ENCODE measurements at regions not wholly inside any gene's neighbourhood (a gene's known extent, or its start where the extent isn't known, plus 50 kb on each side); places are given as distances from the start of the nearest gene placed in this dataset.

- H3K4me3 Mint-ChIP-seq, result no peak overlapping the region
- H3K9me3 ChIP-seq (ENCODE audit: control insufficient read depth, low read length, poor library complexity, severe bottlenecking), result no peaks in the 10 kb centered on the region
- no peaks in the 10 kb centered on the region for H3K27me3 Mint-ChIP-seq
- H3K4me1 Mint-ChIP-seq, result no peaks in the 10 kb centered on the region
- ATAC-seq (no peak), DNase-seq (no peak)
- no peak overlapping the region for H3K27ac Mint-ChIP-seq
- H3K36me3 Mint-ChIP-seq (ENCODE audit: low read depth), result no peaks in the 10 kb centered on the region
These were observed 408.3 kb upstream of the CADM1 start for GRCh38 chr11:115912484-115912945.

GRCh38 chr11:115911613-115912346 is 407.6 kb upstream of the CADM1 start:
- ATAC-seq (no peak), DNase-seq (no peak)
- no peaks in the 10 kb centered on the region for H3K9me3 ChIP-seq (ENCODE audit: control insufficient read depth, low read length, poor library complexity, severe bottlenecking)
- Mint-ChIP-seq H3K27ac (no peak overlapping the region), H3K4me1 (no peaks in the 10 kb centered on the region), H3K36me3 (ENCODE audit: low read depth) (no peaks in the 10 kb centered on the region), H3K27me3 (no peaks in the 10 kb centered on the region), H3K4me3 (no peak overlapping the region)

GRCh38 chr11:115910379-115910778 is 406.2 kb upstream of the CADM1 start:
- no peak overlapping the region for H3K27ac Mint-ChIP-seq
- no peak overlapping the region for H3K4me3 Mint-ChIP-seq
- H3K27me3 Mint-ChIP-seq, result no peaks in the 10 kb centered on the region
- no peaks in the 10 kb centered on the region for H3K9me3 ChIP-seq (ENCODE audit: control insufficient read depth, low read length, poor library complexity, severe bottlenecking)
- H3K4me1 Mint-ChIP-seq, result no peaks in the 10 kb centered on the region
- H3K36me3 Mint-ChIP-seq (ENCODE audit: low read depth), result no peaks in the 10 kb centered on the region
- ATAC-seq, result no peak
- no peak for DNase-seq

GRCh38 chr11:115906171-115906570 is 402.0 kb upstream of the CADM1 start:
- Mint-ChIP-seq H3K36me3 (ENCODE audit: low read depth) (no peaks in the 10 kb centered on the region), H3K4me3 (no peak overlapping the region), H3K27me3 (no peaks in the 10 kb centered on the region), H3K27ac (no peak overlapping the region), H3K4me1 (no peaks in the 10 kb centered on the region)
- no peaks in the 10 kb centered on the region for H3K9me3 ChIP-seq (ENCODE audit: control insufficient read depth, low read length, poor library complexity, severe bottlenecking)
- ATAC-seq (no peak), DNase-seq (no peak)

GRCh38 chr11:115905341-115906000 is 401.3 kb upstream of the CADM1 start:
- H3K27me3 Mint-ChIP-seq, result no peaks in the 10 kb centered on the region

GRCh38 chr11:115903179-115903578 is 399.0 kb upstream of the CADM1 start:
- ATAC-seq (no peak), DNase-seq (no peak)
- no peaks in the 10 kb centered on the region for H3K9me3 ChIP-seq (ENCODE audit: control insufficient read depth, low read length, poor library complexity, severe bottlenecking)
- H3K27me3 Mint-ChIP-seq, result no peaks in the 10 kb centered on the region
- no peak overlapping the region for H3K27ac Mint-ChIP-seq
- H3K36me3 Mint-ChIP-seq (ENCODE audit: low read depth), result no peaks in the 10 kb centered on the region
- H3K4me3 Mint-ChIP-seq, result no peak overlapping the region
- no peaks in the 10 kb centered on the region for H3K4me1 Mint-ChIP-seq

More at GRCh38 chr11:115905341-115906000, 401.3 kb upstream of the CADM1 start:
- Mint-ChIP-seq H3K4me1 (no peaks in the 10 kb centered on the region), H3K36me3 (ENCODE audit: low read depth) (no peaks in the 10 kb centered on the region), H3K27ac (no peak overlapping the region), H3K4me3 (no peak overlapping the region)
- DNase-seq (no peak), ATAC-seq (no peak)
- no peaks in the 10 kb centered on the region for H3K9me3 ChIP-seq (ENCODE audit: control insufficient read depth, low read length, poor library complexity, severe bottlenecking)

GRCh38 chr11:115901069-115901468 is 396.9 kb upstream of the CADM1 start:
- ATAC-seq, result no peak
- no peaks in the 10 kb centered on the region for H3K36me3 Mint-ChIP-seq (ENCODE audit: low read depth)

GRCh38 chr11:115900111-115900510 is 395.9 kb upstream of the CADM1 start:
- H3K9me3 ChIP-seq (ENCODE audit: control insufficient read depth, low read length, poor library complexity, severe bottlenecking), result no peaks in the 10 kb centered on the region
- ATAC-seq (no peak), DNase-seq (no peak)
- Mint-ChIP-seq H3K27ac (no peak overlapping the region), H3K27me3 (no peaks in the 10 kb centered on the region), H3K4me3 (no peak overlapping the region), H3K36me3 (ENCODE audit: low read depth) (no peaks in the 10 kb centered on the region), H3K4me1 (no peaks in the 10 kb centered on the region)

More at GRCh38 chr11:115901069-115901468, 396.9 kb upstream of the CADM1 start:
- no peak overlapping the region for H3K4me3 Mint-ChIP-seq
- no peak for DNase-seq
- H3K4me1 Mint-ChIP-seq, result no peaks in the 10 kb centered on the region
- no peak overlapping the region for H3K27ac Mint-ChIP-seq
- H3K9me3 ChIP-seq (ENCODE audit: control insufficient read depth, low read length, poor library complexity, severe bottlenecking), result no peaks in the 10 kb centered on the region
- H3K27me3 Mint-ChIP-seq, result no peaks in the 10 kb centered on the region

- H3K27ac Mint-ChIP-seq, result no peak overlapping the region
- no peak for ATAC-seq
- H3K9me3 ChIP-seq (ENCODE audit: control insufficient read depth, low read length, poor library complexity, severe bottlenecking), result no peaks in the 10 kb centered on the region
- H3K27me3 Mint-ChIP-seq, result no peaks in the 10 kb centered on the region
- no peaks in the 10 kb centered on the region for H3K4me1 Mint-ChIP-seq
- no peaks in the 10 kb centered on the region for H3K36me3 Mint-ChIP-seq (ENCODE audit: low read depth)
- DNase-seq, result no peak
- no peak overlapping the region for H3K4me3 Mint-ChIP-seq
These were observed 393.5 kb upstream of the CADM1 start for GRCh38 chr11:115897707-115898106.

- H3K36me3 Mint-ChIP-seq (ENCODE audit: low read depth), result no peaks in the 10 kb centered on the region
- no peak for DNase-seq
- no peaks in the 10 kb centered on the region for H3K27me3 Mint-ChIP-seq
- no peaks in the 10 kb centered on the region for H3K4me1 Mint-ChIP-seq
- H3K9me3 ChIP-seq (ENCODE audit: control insufficient read depth, low read length, poor library complexity, severe bottlenecking), result no peaks in the 10 kb centered on the region
- H3K4me3 Mint-ChIP-seq, result no peak overlapping the region
- no peak overlapping the region for H3K27ac Mint-ChIP-seq
- no peak for ATAC-seq
These were observed 391.9 kb upstream of the CADM1 start for GRCh38 chr11:115896084-115896483.

GRCh38 chr11:115895594-115895993 is 391.4 kb upstream of the CADM1 start:
- ATAC-seq, result no peak
- H3K9me3 ChIP-seq (ENCODE audit: control insufficient read depth, low read length, poor library complexity, severe bottlenecking), result no peaks in the 10 kb centered on the region
- Mint-ChIP-seq H3K27ac (no peak overlapping the region), H3K27me3 (no peaks in the 10 kb centered on the region), H3K36me3 (ENCODE audit: low read depth) (no peaks in the 10 kb centered on the region), H3K4me1 (no peaks in the 10 kb centered on the region), H3K4me3 (no peak overlapping the region)
- DNase-seq, result no peak

- H3K9me3 ChIP-seq (ENCODE audit: control insufficient read depth, low read length, poor library complexity, severe bottlenecking), result no peaks in the 10 kb centered on the region
- no peak for ATAC-seq
- Mint-ChIP-seq H3K27ac (no peak overlapping the region), H3K4me3 (no peak overlapping the region), H3K4me1 (no peaks in the 10 kb centered on the region), H3K36me3 (ENCODE audit: low read depth) (no peaks in the 10 kb centered on the region), H3K27me3 (no peaks in the 10 kb centered on the region)
- DNase-seq, result no peak
These were observed 390.0 kb upstream of the CADM1 start for GRCh38 chr11:115894176-115894575.

GRCh38 chr11:115893461-115894099 is 389.4 kb upstream of the CADM1 start:
- H3K36me3 Mint-ChIP-seq (ENCODE audit: low read depth), result no peaks in the 10 kb centered on the region
- ATAC-seq (no peak), DNase-seq (no peak)
- H3K9me3 ChIP-seq (ENCODE audit: control insufficient read depth, low read length, poor library complexity, severe bottlenecking), result no peaks in the 10 kb centered on the region
- H3K27ac Mint-ChIP-seq, result no peak overlapping the region
- H3K4me3 Mint-ChIP-seq, result no peak overlapping the region
- H3K27me3 Mint-ChIP-seq, result no peaks in the 10 kb centered on the region
- no peaks in the 10 kb centered on the region for H3K4me1 Mint-ChIP-seq

Measured in T-helper 17 cell (primary cell).